ENCODE measurements at regions not wholly inside any gene's neighbourhood (a gene's known extent, or its start where the extent isn't known, plus 50 kb on each side); places are given as distances from the start of the nearest gene placed in this dataset.

DNA sequence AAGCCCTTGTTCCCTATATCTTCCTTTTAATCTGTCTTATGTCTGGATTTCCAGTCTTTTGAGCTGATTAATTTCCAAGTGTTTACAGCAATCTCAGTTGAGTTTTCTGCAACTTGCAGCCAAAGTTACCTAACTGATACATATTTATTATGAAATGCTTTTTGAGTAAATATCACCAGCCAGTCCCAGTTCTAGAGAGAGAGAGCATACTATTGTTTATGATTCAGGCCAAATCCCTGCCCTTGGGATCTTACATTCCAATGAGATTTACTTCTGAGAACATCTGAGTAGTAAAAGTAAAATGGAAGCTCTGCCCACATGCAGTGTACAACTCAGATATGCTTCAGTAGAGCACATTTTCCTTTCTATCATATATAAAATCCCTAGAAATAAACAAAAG lies 661.7 kb downstream of the KCTD16 start:
- TF ChIP-seq, protein P1, sequence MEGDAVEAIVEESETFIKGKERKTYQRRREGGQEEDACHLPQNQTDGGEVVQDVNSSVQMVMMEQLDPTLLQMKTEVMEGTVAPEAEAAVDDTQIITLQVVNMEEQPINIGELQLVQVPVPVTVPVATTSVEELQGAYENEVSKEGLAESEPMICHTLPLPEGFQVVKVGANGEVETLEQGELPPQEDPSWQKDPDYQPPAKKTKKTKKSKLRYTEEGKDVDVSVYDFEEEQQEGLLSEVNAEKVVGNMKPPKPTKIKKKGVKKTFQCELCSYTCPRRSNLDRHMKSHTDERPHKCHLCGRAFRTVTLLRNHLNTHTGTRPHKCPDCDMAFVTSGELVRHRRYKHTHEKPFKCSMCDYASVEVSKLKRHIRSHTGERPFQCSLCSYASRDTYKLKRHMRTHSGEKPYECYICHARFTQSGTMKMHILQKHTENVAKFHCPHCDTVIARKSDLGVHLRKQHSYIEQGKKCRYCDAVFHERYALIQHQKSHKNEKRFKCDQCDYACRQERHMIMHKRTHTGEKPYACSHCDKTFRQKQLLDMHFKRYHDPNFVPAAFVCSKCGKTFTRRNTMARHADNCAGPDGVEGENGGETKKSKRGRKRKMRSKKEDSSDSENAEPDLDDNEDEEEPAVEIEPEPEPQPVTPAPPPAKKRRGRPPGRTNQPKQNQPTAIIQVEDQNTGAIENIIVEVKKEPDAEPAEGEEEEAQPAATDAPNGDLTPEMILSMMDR (IDR thresholded peaks at IDR 0.05), result no peak
- no peak for TF ChIP-seq POLR2AphosphoS5 (IDR thresholded peaks at IDR 0.05; ENCODE audit: insufficient read depth in 1 of 2, low read depth in 1 of 2)

Measured in vagina (tissue), 2 donors.